ENCODE measurements at regions not wholly inside any gene's neighbourhood (a gene's known extent, or its start where the extent isn't known, plus 50 kb on each side); places are given as distances from the start of the nearest gene placed in this dataset.

DNA sequence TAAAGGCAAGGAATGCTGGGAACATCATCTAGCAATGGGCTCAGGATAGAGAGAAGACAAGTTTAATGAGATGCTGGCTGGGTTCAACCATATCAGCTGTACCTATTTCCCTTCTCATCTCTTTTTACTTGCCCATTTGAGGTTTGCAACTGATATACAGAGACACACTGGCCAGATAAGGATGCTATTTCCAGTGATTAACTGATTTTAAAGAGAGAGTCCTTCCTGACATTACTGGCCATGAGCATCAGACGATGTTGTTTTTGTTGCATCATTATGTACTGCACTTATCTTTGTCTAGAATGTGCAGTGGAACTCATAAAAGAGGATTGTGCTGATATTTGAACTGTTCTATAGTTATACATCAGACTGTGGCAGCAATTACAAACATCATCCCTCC lies 252.7 kb downstream of the BTBD3 start:
- no peaks in the 10 kb centered on the region for H3K27me3 Mint-ChIP-seq (ENCODE audit: low read depth)
- no peak overlapping the region for H3K4me3 Mint-ChIP-seq
- peaks cover 12% of the 10 kb centered on the region for H3K9me3 Mint-ChIP-seq
- TF ChIP-seq, protein P1, sequence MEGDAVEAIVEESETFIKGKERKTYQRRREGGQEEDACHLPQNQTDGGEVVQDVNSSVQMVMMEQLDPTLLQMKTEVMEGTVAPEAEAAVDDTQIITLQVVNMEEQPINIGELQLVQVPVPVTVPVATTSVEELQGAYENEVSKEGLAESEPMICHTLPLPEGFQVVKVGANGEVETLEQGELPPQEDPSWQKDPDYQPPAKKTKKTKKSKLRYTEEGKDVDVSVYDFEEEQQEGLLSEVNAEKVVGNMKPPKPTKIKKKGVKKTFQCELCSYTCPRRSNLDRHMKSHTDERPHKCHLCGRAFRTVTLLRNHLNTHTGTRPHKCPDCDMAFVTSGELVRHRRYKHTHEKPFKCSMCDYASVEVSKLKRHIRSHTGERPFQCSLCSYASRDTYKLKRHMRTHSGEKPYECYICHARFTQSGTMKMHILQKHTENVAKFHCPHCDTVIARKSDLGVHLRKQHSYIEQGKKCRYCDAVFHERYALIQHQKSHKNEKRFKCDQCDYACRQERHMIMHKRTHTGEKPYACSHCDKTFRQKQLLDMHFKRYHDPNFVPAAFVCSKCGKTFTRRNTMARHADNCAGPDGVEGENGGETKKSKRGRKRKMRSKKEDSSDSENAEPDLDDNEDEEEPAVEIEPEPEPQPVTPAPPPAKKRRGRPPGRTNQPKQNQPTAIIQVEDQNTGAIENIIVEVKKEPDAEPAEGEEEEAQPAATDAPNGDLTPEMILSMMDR (conservative IDR thresholded peaks at IDR 0.05): no peak
- H3K27ac Mint-ChIP-seq (ENCODE audit: unreplicated experiment): no peak overlapping the region
- H3K36me3 Mint-ChIP-seq (ENCODE audit: low read depth): peaks cover 3% of the 10 kb centered on the region
- no peaks in the 10 kb centered on the region for H3K4me1 Mint-ChIP-seq
- DNase-seq (ENCODE audit: low read depth, low spot score): no peak

DNA sequence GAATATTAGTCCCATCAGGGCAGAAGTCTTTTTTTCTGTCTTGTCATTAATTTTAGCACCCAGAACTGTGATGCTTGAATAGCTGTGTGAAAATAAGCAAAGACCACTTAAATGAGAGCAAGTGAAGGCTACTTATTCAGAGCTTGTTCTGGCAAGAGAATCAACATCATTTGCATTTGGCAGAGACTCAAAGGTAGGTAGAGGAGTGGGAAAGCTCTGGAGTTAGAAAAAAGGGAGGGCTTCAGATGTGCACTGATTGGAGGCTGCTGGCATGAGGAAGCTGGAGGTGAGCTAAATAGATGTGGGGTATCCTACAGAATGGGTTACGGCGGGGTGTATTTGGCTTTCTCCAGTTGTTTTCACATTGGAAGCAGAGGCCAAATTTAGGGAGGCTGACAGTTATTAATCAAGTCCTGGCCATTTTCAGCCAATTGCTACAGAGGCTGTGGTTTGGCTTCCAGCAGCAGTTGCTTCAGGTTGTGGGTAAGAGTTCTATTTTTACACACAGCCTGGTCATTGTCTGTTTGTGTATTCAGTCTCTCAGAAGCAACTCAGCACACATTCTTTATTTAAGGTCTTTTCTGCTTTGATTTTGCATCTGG lies 254.3 kb downstream of the BTBD3 start:
- peaks cover 3% of the 10 kb centered on the region for H3K36me3 Mint-ChIP-seq (ENCODE audit: low read depth)
- H3K27ac Mint-ChIP-seq (ENCODE audit: unreplicated experiment): no peak overlapping the region
- no peaks in the 10 kb centered on the region for H3K27me3 Mint-ChIP-seq (ENCODE audit: low read depth)
- peaks cover 9% of the 10 kb centered on the region for H3K9me3 Mint-ChIP-seq
- no peaks in the 10 kb centered on the region for H3K4me1 Mint-ChIP-seq
- no peak overlapping the region for H3K4me3 Mint-ChIP-seq
- TF ChIP-seq, protein P1 (conservative IDR thresholded peaks at IDR 0.05): no peak
- DNase-seq (ENCODE audit: low read depth, low spot score): no peak

DNA sequence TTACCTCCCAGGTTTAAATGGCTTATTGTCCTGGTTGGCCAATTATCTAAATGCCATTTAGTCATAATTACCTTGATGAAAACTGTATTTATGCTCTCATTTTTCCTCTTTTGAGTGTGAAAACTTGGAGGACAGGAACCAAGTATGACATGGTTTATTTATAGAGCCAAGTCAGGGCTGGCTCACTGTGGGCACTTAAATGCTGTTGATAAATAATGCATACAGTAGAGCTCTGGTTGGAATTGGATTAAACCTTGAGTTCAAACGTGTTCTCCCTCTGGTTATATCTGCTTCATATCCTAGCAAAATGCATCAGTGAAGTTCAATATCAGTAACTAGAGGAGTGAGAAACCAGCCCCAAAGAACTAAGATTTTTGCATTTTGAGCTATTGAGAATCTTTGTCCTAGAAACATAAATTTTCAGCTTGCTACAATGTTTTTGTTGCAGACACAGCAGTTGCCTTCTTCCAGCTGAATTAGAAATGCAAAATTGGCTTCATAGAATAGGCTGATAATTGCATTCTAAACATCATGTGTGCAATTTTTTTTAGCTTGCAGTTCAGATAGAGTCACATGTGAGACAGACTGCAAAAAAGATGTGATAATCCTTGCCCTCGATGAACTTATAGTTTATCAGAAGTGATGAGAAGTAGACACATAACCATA lies 255.8 kb downstream of the BTBD3 start:
- Mint-ChIP-seq H3K9me3 (peaks cover 3% of the 10 kb centered on the region), H3K27ac (ENCODE audit: unreplicated experiment) (no peak overlapping the region), H3K36me3 (ENCODE audit: low read depth) (peaks cover 3% of the 10 kb centered on the region), H3K4me1 (peaks cover 4% of the 10 kb centered on the region), H3K27me3 (ENCODE audit: low read depth) (no peaks in the 10 kb centered on the region), H3K4me3 (no peak overlapping the region)
- DNase-seq (ENCODE audit: low read depth, low spot score): no peak
- TF ChIP-seq, protein P1 (conservative IDR thresholded peaks at IDR 0.05): no peak

DNA sequence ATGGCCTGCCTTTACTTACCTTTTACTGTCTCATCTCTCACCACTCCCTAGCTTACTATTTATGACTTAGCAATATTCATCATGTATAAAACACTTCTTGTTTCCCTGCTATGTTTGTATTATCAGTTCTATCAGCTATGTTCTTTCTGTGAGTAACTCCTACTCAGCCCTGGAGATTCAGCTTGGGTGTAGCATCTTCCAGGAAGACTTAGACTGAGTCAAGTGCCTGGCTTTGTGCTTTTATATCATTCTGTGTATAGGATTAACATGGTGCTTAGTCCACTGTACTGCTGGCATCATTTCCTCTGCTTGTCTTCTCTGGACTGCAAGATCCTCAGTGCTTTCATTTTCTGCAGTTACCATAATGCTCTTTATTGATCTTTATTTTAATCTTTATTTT lies 257.8 kb downstream of the BTBD3 start:
- DNase-seq (ENCODE audit: low read depth, low spot score): no peak
- Mint-ChIP-seq H3K4me3 (no peak overlapping the region), H3K9me3 (no peaks in the 10 kb centered on the region), H3K4me1 (peaks cover 4% of the 10 kb centered on the region), H3K27ac (ENCODE audit: unreplicated experiment) (no peak overlapping the region), H3K27me3 (ENCODE audit: low read depth) (no peaks in the 10 kb centered on the region), H3K36me3 (ENCODE audit: low read depth) (no peaks in the 10 kb centered on the region)
- TF ChIP-seq, protein P1 (conservative IDR thresholded peaks at IDR 0.05): no peak

DNA sequence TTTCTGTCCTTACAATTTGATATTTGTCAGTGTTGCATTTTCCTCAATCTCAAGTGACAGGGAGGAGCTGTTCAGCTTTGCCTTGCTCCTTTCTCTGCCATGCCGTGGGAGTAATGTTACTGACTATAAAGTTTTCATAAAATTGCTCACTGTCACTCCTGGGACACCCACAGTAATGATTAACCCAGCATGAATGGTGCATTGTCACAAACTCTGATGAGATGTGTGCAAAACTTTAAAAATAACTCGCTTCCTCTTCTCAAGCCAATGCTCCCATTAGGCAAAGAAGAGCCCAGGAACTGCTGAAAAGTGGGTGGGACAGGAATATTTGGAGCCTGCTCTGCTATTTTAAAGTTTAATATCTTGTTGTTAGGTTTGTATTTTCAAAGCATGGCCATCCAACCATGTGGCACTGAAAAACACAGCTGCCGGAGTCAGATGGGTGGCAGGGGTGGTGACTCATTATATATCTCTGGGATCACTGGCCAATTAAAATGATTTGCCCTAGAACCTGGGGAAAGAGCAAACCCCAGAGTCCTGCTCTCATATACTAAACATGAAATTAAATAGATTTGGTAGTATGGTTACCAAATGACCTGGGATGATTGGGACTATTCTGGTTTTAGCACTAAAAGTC lies 260.1 kb downstream of the BTBD3 start:
- H3K27me3 Mint-ChIP-seq (ENCODE audit: low read depth): no peaks in the 10 kb centered on the region
- H3K4me3 Mint-ChIP-seq: no peak overlapping the region
- no peaks in the 10 kb centered on the region for H3K36me3 Mint-ChIP-seq (ENCODE audit: low read depth)
- DNase-seq (ENCODE audit: low read depth, low spot score): no peak
- no peak overlapping the region for H3K27ac Mint-ChIP-seq (ENCODE audit: unreplicated experiment)
- TF ChIP-seq, protein P1 (conservative IDR thresholded peaks at IDR 0.05): no peak
- H3K4me1 Mint-ChIP-seq: peaks cover 4% of the 10 kb centered on the region
- no peaks in the 10 kb centered on the region for H3K9me3 Mint-ChIP-seq

Data from neural crest cell (in vitro differentiated cells).